OCI-LY3 (cell line): ENCODE measurements at regions not wholly inside any gene's neighbourhood (a gene's known extent, or its start where the extent isn't known, plus 50 kb on each side); places are given as distances from the start of the nearest gene placed in this dataset.

Source experiments
- EZH2phosphoT487 ChIP-seq: fragments of 200-600 bp; shearing (Covaris generic); IDR thresholded peaks from 2 replicates; pipeline ENCODE4 v1.6.1; 2018; ENCODE audit warnings: antibody characterized with exemption, mixed run types, low read depth
- TF ChIP-seq, protein P1 (sequence below): fragments of 200-600, 300-600 bp; sonication (generic); IDR thresholded peaks from 2 replicates; pipeline ENCODE4 v1.5.1; 2014; ENCODE audit warnings: antibody characterized with exemption, low read length, low read depth

DNA sequence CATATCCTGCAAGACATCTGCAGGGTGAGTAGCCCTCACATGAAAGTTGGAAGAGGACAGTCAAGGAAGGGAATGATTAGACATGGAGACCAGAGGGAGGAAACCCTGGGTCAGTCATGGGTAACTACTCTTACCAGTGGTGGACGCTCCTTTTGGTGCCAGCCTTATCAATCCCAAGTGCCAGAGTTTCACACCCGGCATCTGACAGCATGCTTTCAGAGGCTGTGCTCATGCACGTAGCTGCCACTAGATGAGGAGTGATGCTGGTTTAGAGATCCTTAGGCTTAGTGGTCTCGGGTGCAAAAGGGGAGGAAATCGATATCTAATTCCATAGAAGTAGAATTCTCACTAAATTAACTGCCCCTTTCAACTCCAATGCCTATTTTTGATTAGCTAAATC, 100.8 kb downstream of the PLCE1 start:
- TF ChIP-seq, protein P1, sequence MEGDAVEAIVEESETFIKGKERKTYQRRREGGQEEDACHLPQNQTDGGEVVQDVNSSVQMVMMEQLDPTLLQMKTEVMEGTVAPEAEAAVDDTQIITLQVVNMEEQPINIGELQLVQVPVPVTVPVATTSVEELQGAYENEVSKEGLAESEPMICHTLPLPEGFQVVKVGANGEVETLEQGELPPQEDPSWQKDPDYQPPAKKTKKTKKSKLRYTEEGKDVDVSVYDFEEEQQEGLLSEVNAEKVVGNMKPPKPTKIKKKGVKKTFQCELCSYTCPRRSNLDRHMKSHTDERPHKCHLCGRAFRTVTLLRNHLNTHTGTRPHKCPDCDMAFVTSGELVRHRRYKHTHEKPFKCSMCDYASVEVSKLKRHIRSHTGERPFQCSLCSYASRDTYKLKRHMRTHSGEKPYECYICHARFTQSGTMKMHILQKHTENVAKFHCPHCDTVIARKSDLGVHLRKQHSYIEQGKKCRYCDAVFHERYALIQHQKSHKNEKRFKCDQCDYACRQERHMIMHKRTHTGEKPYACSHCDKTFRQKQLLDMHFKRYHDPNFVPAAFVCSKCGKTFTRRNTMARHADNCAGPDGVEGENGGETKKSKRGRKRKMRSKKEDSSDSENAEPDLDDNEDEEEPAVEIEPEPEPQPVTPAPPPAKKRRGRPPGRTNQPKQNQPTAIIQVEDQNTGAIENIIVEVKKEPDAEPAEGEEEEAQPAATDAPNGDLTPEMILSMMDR, result no peak
- no peak for TF ChIP-seq EZH2phosphoT487
